Activated CD8-positive, alpha-beta memory T cell treated with anti-CD3 and anti-CD28 coated beads for 36 hours (primary cell): ENCODE measurements at regions not wholly inside any gene's neighbourhood (a gene's known extent, or its start where the extent isn't known, plus 50 kb on each side); places are given as distances from the start of the nearest gene placed in this dataset.
"Not testable (repeated sequence)": the region's sequence is repeated elsewhere in the genome, so short reads cannot be mapped to it uniquely, and the experiment has no call there.

Experiments
- CTCF ChIA-PET: fragments of 350-600 bp; sonication (Branson Sonifier 250); formaldehyde crosslinking; loops from one replicate; lab custom pipeline; 2021; ENCODE audit warnings: antibody characterized with exemption; lab: Charles Lee
- POLR2A ChIA-PET: fragments of 350-600 bp; sonication (Branson Sonifier 250); formaldehyde crosslinking; loops from one replicate; lab custom pipeline; 2021; ENCODE audit warnings: antibody characterized with exemption; lab: Charles Lee

GRCh38 chr12:116378002-116378401, 100.5 kb upstream of the MED13L start:
- CTCF ChIA-PET, result interaction anchor here (1.0 kb wide), 1 partner anchor 237 kb away, joined by 3 read pairs; no protein-coding TSS in a partner anchor
- POLR2A ChIA-PET, result no interaction called here

- ChIA-PET POLR2A (no interaction called here), CTCF (interaction anchor here (0.7 kb wide), 1 partner anchor 126 kb away, joined by 4 read pairs; no protein-coding TSS in a partner anchor)
These were observed 102.6 kb upstream of the MED13L start for GRCh38 chr12:116380108-116380507.

GRCh38 chr12:116380740-116381139, 103.2 kb upstream of the MED13L start:
- POLR2A ChIA-PET, result not testable (repeated sequence)
- CTCF ChIA-PET, result interaction anchor here (0.7 kb wide), 1 partner anchor 127 kb away, joined by 4 read pairs; no protein-coding TSS in a partner anchor

- POLR2A ChIA-PET, result no interaction called here
- CTCF ChIA-PET, result no interaction called here
These were observed 103.8 kb upstream of the MED13L start for GRCh38 chr12:116381240-116381743.

- CTCF ChIA-PET, result no interaction called here
- POLR2A ChIA-PET, result no interaction called here
These were observed 104.5 kb upstream of the MED13L start for GRCh38 chr12:116381744-116382685.

- CTCF ChIA-PET, result no interaction called here
- POLR2A ChIA-PET, result no interaction called here
These were observed 105.4 kb upstream of the MED13L start for GRCh38 chr12:116382686-116383530.

GRCh38 chr12:116384175-116384574, 106.7 kb upstream of the MED13L start:
- ChIA-PET POLR2A (no interaction called here), CTCF (no interaction called here)

- CTCF ChIA-PET, result no interaction called here
- POLR2A ChIA-PET, result interaction anchor here (0.7 kb wide), 1 partner anchor 40 kb away, joined by 6 read pairs; no protein-coding TSS in a partner anchor
These were observed 107.4 kb upstream of the MED13L start for GRCh38 chr12:116384691-116385485.

- ChIA-PET CTCF (interaction anchor here (0.6 kb wide), 1 partner anchor 370 kb away, joined by 3 read pairs; no protein-coding TSS in a partner anchor), POLR2A (interaction anchor here (0.7 kb wide), 1 partner anchor 41 kb away, joined by 6 read pairs; no protein-coding TSS in a partner anchor)
These were observed 108.2 kb upstream of the MED13L start for GRCh38 chr12:116385486-116386217.

- ChIA-PET CTCF (no interaction called here), POLR2A (no interaction called here)
These were observed 111.8 kb upstream of the MED13L start for GRCh38 chr12:116389326-116389725.

- POLR2A ChIA-PET, result no interaction called here
- CTCF ChIA-PET, result no interaction called here
These were observed 112.5 kb upstream of the MED13L start for GRCh38 chr12:116389990-116390389.

- ChIA-PET CTCF (no interaction called here), POLR2A (no interaction called here)
These were observed 113.2 kb upstream of the MED13L start for GRCh38 chr12:116390401-116391335.

GRCh38 chr12:116391501-116391900, 114.0 kb upstream of the MED13L start:
- POLR2A ChIA-PET, result no interaction called here
- CTCF ChIA-PET, result no interaction called here

GRCh38 chr12:116392061-116392460, 114.6 kb upstream of the MED13L start:
- POLR2A ChIA-PET, result no interaction called here

GRCh38 chr12:116393255-116393654, 115.8 kb upstream of the MED13L start:
- CTCF ChIA-PET, result no interaction called here
- POLR2A ChIA-PET, result no interaction called here

More at GRCh38 chr12:116392061-116392460, 114.6 kb upstream of the MED13L start:
- CTCF ChIA-PET, result no interaction called here

GRCh38 chr12:116393859-116394650, 116.6 kb upstream of the MED13L start:
- ChIA-PET POLR2A (no interaction called here), CTCF (no interaction called here)
